H9 (cell line): ENCODE measurements at regions not wholly inside any gene's neighbourhood (a gene's known extent, or its start where the extent isn't known, plus 50 kb on each side); places are given as distances from the start of the nearest gene placed in this dataset.

Experiments
- DNase-seq: peaks from one replicate; pipeline ENCODE4 v3.0.0-alpha.2; 2017
- H2AFZ ChIP-seq: one replicate; pipeline ENCODE4 v1.6.1; 2013; ENCODE audit warnings: mild to moderate bottlenecking, low read length, control low read depth, moderate library complexity
- H2AK5ac ChIP-seq: 2 replicates; pipeline ENCODE4 v1.6.1; 2013; ENCODE audit warnings: low read length, control low read depth, mixed read lengths; ENCODE audit not compliant: insufficient read length
- H2BK120ac ChIP-seq: one replicate; pipeline ENCODE4 v1.6.1; 2013; ENCODE audit warnings: low read depth, mild to moderate bottlenecking, low read length, control low read depth, inconsistent platforms; ENCODE audit not compliant: poor library complexity, severe bottlenecking
- H2BK12ac ChIP-seq: 2 replicates; pipeline ENCODE4 v1.6.1; 2013; ENCODE audit warnings: low read length, control low read depth, mixed read lengths, low read depth; ENCODE audit not compliant: insufficient read length
- H2BK15ac ChIP-seq: 2 replicates; pipeline ENCODE4 v1.6.1; 2013; ENCODE audit warnings: low read depth, low read length, control low read depth
- H2BK20ac ChIP-seq: one replicate; pipeline ENCODE4 v1.6.1; 2013; ENCODE audit warnings: low read depth, mild to moderate bottlenecking, low read length, control low read depth, inconsistent platforms; ENCODE audit not compliant: poor library complexity, severe bottlenecking
- H2BK5ac ChIP-seq: 2 replicates; pipeline ENCODE4 v1.6.1; 2013; ENCODE audit warnings: low read length, control low read depth, mixed read lengths; ENCODE audit not compliant: insufficient read length
- H3K14ac ChIP-seq: 2 replicates; pipeline ENCODE4 v1.6.1; 2013; ENCODE audit warnings: low read length, control low read depth; ENCODE audit not compliant: insufficient read depth
- H3K18ac ChIP-seq: 2 replicates; pipeline ENCODE4 v1.6.1; 2013; ENCODE audit warnings: low read depth, mild to moderate bottlenecking, mixed read lengths, low read length, control low read depth; ENCODE audit not compliant: insufficient read length
- H3K23ac ChIP-seq: 2 replicates; pipeline ENCODE4 v1.6.1; 2013; ENCODE audit warnings: low read length, control low read depth, mixed read lengths, low read depth; ENCODE audit not compliant: insufficient read length
- H3K23me2 ChIP-seq: 2 replicates; pipeline ENCODE4 v1.6.1; 2013; ENCODE audit warnings: low read depth, mild to moderate bottlenecking, mixed read lengths, low read length, control low read depth; ENCODE audit not compliant: insufficient read length, poor library complexity, severe bottlenecking
- H3K27ac ChIP-seq: 2 replicates; pipeline ENCODE4 v1.5.1; 2013; ENCODE audit warnings: low read length, control low read depth, mixed read lengths, low read depth; ENCODE audit not compliant: insufficient read length
- H3K27me3 ChIP-seq: 2 replicates; pipeline ENCODE4 v1.6.1; 2013; ENCODE audit warnings: low read length, control low read depth, inconsistent platforms; ENCODE audit not compliant: insufficient read depth
- H3K4ac ChIP-seq: 2 replicates; pipeline ENCODE4 v1.6.1; 2013; ENCODE audit warnings: low read depth, mild to moderate bottlenecking, control low read depth, inconsistent platforms, low read length, moderate library complexity
- H3K4me1 ChIP-seq: 2 replicates; pipeline ENCODE4 v1.6.1; 2013; ENCODE audit warnings: low read length, control low read depth, inconsistent platforms; ENCODE audit not compliant: insufficient read depth
- H3K4me2 ChIP-seq: 2 replicates; pipeline ENCODE4 v1.6.1; 2013; ENCODE audit warnings: low read length, control low read depth, mixed read lengths; ENCODE audit not compliant: insufficient read length, insufficient read depth
- H3K56ac ChIP-seq: 2 replicates; pipeline ENCODE4 v1.6.1; 2013; ENCODE audit warnings: low read depth, mild to moderate bottlenecking, mixed read lengths, low read length, control low read depth; ENCODE audit not compliant: insufficient read length
- H3K79me1 ChIP-seq: 2 replicates; pipeline ENCODE4 v1.6.1; 2013; ENCODE audit warnings: low read depth, mild to moderate bottlenecking, moderate library complexity, low read length, control low read depth, inconsistent platforms; ENCODE audit not compliant: insufficient read depth, poor library complexity, severe bottlenecking
- H3K79me2 ChIP-seq: 2 replicates; pipeline ENCODE4 v1.6.1; 2013; ENCODE audit warnings: low read length, control low read depth, inconsistent platforms; ENCODE audit not compliant: insufficient read depth
- H3K9ac ChIP-seq: 2 replicates; pipeline ENCODE4 v1.6.1; 2013; ENCODE audit warnings: low read length, control low read depth, mixed read lengths; ENCODE audit not compliant: insufficient read length; ENCODE audit errors: extremely low read depth
- H3K9me3 ChIP-seq: one replicate; pipeline ENCODE4 v1.6.1; 2013; ENCODE audit warnings: low read depth, low read length, inconsistent platforms; ENCODE audit not compliant: control insufficient read depth
- H3T11ph ChIP-seq: one replicate; pipeline ENCODE4 v1.6.1; 2013; ENCODE audit warnings: mild to moderate bottlenecking, low read length, control low read depth, inconsistent platforms
- H4K20me1 ChIP-seq: one replicate; pipeline ENCODE4 v1.6.1; 2013; ENCODE audit not compliant: control insufficient read depth, insufficient read length, insufficient read depth
- H4K5ac ChIP-seq: 2 replicates; pipeline ENCODE4 v1.6.1; 2013; ENCODE audit warnings: low read depth, mild to moderate bottlenecking, mixed read lengths, low read length, control low read depth; ENCODE audit not compliant: insufficient read length
- H4K8ac ChIP-seq: replicated peaks from 2 replicates; pipeline ENCODE4 v1.6.1; 2013; ENCODE audit warnings: low read length, control low read depth, mixed read lengths, low read depth; ENCODE audit not compliant: insufficient read length
- H4K91ac ChIP-seq: 2 replicates; pipeline ENCODE4 v1.6.1; 2013; ENCODE audit warnings: low read depth, mild to moderate bottlenecking, moderate library complexity, mixed read lengths, low read length, control low read depth; ENCODE audit not compliant: insufficient read length
- H3K27ac Mint-ChIP-seq, 3 experiments: 2 replicates in 2 of 3; 3 replicates in 1 of 3; pipeline ENCODE4 v1.8.0; 2020 to 2021; ENCODE audit warnings: mixed read lengths in 3 of 3, mild to moderate bottlenecking in 1 of 3, moderate library complexity in 1 of 3
- H3K27me3 Mint-ChIP-seq: 2 replicates; pipeline ENCODE4 v1.8.0; 2021; ENCODE audit warnings: low read depth, mild to moderate bottlenecking, moderate library complexity, mixed read lengths
- H3K36me3 Mint-ChIP-seq, 3 experiments: 2 replicates in 2 of 3; 3 replicates in 1 of 3; pipeline ENCODE4 v1.8.0; 2020 to 2021; ENCODE audit warnings: low read depth in 3 of 3, mixed read lengths in 3 of 3; ENCODE audit not compliant: insufficient read depth in 1 of 3
- H3K4me1 Mint-ChIP-seq, 2 experiments: 2 replicates each; pipeline ENCODE4 v1.8.0; 2020; ENCODE audit warnings: mixed read lengths in 2 of 2
- H3K4me3 Mint-ChIP-seq, 2 experiments: 2 replicates in 1 of 2; 3 replicates in 1 of 2; pipeline ENCODE4 v1.8.0; 2020 to 2021; ENCODE audit warnings: mild to moderate bottlenecking in 2 of 2, mixed read lengths in 2 of 2, moderate library complexity in 1 of 2
- H3K9me3 Mint-ChIP-seq, 2 experiments: 2 replicates in 1 of 2; 3 replicates in 1 of 2; pipeline ENCODE4 v1.8.0; 2020; ENCODE audit warnings: mild to moderate bottlenecking in 2 of 2, mixed read lengths in 2 of 2, moderate library complexity in 1 of 2
- WGBS: extraction: QIAGEN DNeasy Blood & Tissue Kit; methylation state at CpG from one replicate; pipeline ENCODE4 v1.1.7; 2013; ENCODE audit warnings: missing lambda C conversion rate, low lambda C conversion rate, mixed read lengths; ENCODE audit not compliant: insufficient read length; ENCODE audit errors: extremely low coverage; 5-methylcytosine and 5-hydroxymethylcytosine counted together
- TF ChIP-seq, protein P1 (sequence below): fragments of 200-600 bp; sonication (generic); conservative IDR thresholded peaks from 3 replicates; pipeline ENCODE4 v1.8.0; 2021; ENCODE audit warnings: antibody characterized with exemption, mild to moderate bottlenecking

DNA sequence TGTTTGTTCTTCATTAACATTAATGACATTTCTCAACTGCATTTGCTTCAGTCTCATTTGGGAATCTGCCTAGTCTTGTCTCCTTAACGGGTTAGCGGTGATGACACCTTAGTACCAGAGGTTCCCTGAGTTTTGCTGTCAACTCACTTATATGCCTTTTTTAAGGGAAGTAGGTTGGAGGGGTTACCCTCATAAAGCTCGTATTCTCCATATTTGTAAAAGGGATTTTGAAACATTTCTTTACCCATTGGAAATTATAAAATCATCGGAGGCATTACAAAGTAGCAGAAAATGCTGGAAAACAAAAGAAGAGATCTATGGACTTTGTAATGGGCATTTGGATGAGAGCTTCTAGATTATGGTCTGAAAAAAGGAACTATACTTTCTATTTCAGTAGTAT lies 88.7 kb upstream of the PRDM1 start:
- H3K9ac ChIP-seq, result no peak overlapping the region
- H3K18ac ChIP-seq, result no peak overlapping the region
- H3K14ac ChIP-seq, result no peak overlapping the region
- H3K4me1 Mint-ChIP-seq, result peaks cover 42 to 44% of the 10 kb centered on the region in 2 experiments
- peaks cover 4% of the 10 kb centered on the region; the same call in 1 of the 2 replicates for H3K4me1 ChIP-seq
- peaks cover 4 to 7% of the 10 kb centered on the region in 2 experiments; a peak in 3 of 5 replicates for H3K9me3 Mint-ChIP-seq
- no peak overlapping the region for H2AK5ac ChIP-seq
- no peak for DNase-seq
- H3K79me2 ChIP-seq, result no peaks in the 10 kb centered on the region
- H2AFZ ChIP-seq, result no peak overlapping the region
- peaks cover 2% of the 10 kb centered on the region for H4K20me1 ChIP-seq
- no peak overlapping the region for H2BK12ac ChIP-seq
- H3K4me3 Mint-ChIP-seq, result no peak overlapping the region
- no peak overlapping the region for H3K56ac ChIP-seq
- no peak overlapping the region for H2BK120ac ChIP-seq
- no peaks in the 10 kb centered on the region for H3K36me3 Mint-ChIP-seq
- no peak overlapping the region for H4K8ac ChIP-seq
- H3T11ph ChIP-seq, result no peak overlapping the region
- H3K9me3 ChIP-seq, result no peaks in the 10 kb centered on the region
- no peak overlapping the region for H4K5ac ChIP-seq
- H3K27ac Mint-ChIP-seq, result no peak overlapping the region
- H3K27me3 Mint-ChIP-seq, result peaks cover 58% of the 10 kb centered on the region
- no peak overlapping the region for H3K23ac ChIP-seq
- H2BK20ac ChIP-seq, result no peak overlapping the region
- TF ChIP-seq, protein P1, sequence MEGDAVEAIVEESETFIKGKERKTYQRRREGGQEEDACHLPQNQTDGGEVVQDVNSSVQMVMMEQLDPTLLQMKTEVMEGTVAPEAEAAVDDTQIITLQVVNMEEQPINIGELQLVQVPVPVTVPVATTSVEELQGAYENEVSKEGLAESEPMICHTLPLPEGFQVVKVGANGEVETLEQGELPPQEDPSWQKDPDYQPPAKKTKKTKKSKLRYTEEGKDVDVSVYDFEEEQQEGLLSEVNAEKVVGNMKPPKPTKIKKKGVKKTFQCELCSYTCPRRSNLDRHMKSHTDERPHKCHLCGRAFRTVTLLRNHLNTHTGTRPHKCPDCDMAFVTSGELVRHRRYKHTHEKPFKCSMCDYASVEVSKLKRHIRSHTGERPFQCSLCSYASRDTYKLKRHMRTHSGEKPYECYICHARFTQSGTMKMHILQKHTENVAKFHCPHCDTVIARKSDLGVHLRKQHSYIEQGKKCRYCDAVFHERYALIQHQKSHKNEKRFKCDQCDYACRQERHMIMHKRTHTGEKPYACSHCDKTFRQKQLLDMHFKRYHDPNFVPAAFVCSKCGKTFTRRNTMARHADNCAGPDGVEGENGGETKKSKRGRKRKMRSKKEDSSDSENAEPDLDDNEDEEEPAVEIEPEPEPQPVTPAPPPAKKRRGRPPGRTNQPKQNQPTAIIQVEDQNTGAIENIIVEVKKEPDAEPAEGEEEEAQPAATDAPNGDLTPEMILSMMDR, result no peak
- no CpG with 5 or more reads among the region's 4 CpGs for WGBS
- no peaks in the 10 kb centered on the region for H3K79me1 ChIP-seq
- no peak overlapping the region for H3K27ac ChIP-seq
- H3K4ac ChIP-seq, result no peak overlapping the region
- no peak overlapping the region for H2BK5ac ChIP-seq
- H4K91ac ChIP-seq, result no peak overlapping the region
- peaks cover 24% of the 10 kb centered on the region for H3K23me2 ChIP-seq
- no peak overlapping the region for H3K4me2 ChIP-seq
- no peak overlapping the region for H2BK15ac ChIP-seq
- H3K27me3 ChIP-seq, result peaks cover 39% of the 10 kb centered on the region
